GM18507 (cell line): ENCODE measurements at regions not wholly inside any gene's neighbourhood (a gene's known extent, or its start where the extent isn't known, plus 50 kb on each side); places are given as distances from the start of the nearest gene placed in this dataset.

ENCODE experiments used
- DNase-seq: peaks from one replicate; pipeline ENCODE4 v3.0.0; 2011; ENCODE audit warnings: low read depth; ENCODE audit not compliant: insufficient read length; ENCODE audit errors: extremely low spot score
- FAIRE-seq: peaks from 2 replicates; lab custom pipeline; 2011; peaks lifted over from hg19 to GRCh38; lab: Jason Lieb, UNC

DNA sequence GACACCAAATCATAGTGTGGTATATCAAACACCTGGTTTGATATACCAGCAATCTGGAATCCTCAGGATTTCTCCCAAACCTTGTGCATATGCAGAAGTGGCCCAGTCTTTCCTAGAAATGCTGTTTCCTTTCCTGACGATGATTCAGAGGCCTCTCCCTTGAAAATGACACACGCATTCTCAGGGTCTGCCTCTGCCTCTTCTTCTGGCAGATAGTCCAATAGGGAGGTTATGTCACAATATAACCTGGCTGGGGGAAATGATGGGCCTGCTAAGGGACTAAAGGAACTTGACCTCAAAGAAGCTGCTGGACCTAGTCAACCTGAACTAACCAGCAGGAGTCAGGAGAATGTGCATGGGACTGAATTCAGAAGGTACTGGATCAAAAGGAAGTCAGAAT, 435.2 kb downstream of the IDS start:
- FAIRE-seq (no peak), DNase-seq (no peak)

DNA sequence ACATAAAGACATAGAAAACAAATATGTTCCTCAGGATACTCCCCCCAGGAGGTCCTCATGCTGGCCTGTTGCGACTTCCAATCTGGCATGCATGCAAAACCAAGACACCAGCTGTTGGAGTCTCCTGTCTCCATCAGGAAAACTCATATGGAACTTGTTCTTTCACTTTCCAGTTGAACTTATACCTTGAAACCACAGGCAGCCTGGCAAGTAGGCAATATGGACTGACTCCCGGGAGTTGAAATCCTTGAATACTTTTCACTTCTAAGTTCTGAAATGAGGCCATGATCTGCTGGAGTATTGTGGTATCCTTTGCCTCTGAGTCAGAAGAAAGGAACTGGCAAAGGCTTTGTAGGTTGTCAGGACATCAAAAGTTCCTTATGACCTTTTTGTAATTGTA, 444.2 kb downstream of the IDS start:
- FAIRE-seq (no peak), DNase-seq (no peak)
